GM21619 (cell line): ENCODE measurements at regions not wholly inside any gene's neighbourhood (a gene's known extent, or its start where the extent isn't known, plus 50 kb on each side); places are given as distances from the start of the nearest gene placed in this dataset.

Experiments used
- ATAC-seq: cut with Tn5 transposase; IDR thresholded peaks from one replicate; pipeline ENCODE4 v1.9.1; 2021; ENCODE audit not compliant: unreplicated experiment

GRCh38 chr2:217658806-217659205, 344.0 kb downstream of the TNS1 start:
- ATAC-seq = no peak

- ATAC-seq = no peak
Measured at GRCh38 chr2:217657252-217657651, 345.5 kb downstream of the TNS1 start.

- ATAC-seq = no peak
Measured at GRCh38 chr2:217656316-217656715, 346.5 kb downstream of the TNS1 start.

- no peak for ATAC-seq
Measured at GRCh38 chr2:217655651-217656050, 347.1 kb downstream of the TNS1 start.

DNA sequence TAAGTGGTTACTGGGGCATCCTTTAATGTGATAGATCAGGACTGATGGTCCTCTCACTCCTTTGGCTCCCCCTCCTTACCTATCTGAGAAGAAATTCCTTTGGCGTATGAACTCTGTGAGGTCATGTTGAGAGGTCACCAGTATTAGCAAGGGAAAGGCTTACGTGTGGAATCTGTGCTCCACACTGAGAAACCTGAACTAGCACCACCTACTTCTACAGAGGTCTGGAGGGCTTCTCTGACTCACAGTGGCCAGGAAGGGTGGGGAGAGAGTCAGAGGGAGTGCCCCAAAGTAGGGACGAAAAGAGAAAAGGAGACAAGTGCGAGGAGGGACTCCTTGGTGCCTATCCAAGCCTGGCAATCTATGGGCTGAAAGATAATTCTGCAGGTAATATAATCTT, 348.6 kb downstream of the TNS1 start:
- ATAC-seq = no peak

DNA sequence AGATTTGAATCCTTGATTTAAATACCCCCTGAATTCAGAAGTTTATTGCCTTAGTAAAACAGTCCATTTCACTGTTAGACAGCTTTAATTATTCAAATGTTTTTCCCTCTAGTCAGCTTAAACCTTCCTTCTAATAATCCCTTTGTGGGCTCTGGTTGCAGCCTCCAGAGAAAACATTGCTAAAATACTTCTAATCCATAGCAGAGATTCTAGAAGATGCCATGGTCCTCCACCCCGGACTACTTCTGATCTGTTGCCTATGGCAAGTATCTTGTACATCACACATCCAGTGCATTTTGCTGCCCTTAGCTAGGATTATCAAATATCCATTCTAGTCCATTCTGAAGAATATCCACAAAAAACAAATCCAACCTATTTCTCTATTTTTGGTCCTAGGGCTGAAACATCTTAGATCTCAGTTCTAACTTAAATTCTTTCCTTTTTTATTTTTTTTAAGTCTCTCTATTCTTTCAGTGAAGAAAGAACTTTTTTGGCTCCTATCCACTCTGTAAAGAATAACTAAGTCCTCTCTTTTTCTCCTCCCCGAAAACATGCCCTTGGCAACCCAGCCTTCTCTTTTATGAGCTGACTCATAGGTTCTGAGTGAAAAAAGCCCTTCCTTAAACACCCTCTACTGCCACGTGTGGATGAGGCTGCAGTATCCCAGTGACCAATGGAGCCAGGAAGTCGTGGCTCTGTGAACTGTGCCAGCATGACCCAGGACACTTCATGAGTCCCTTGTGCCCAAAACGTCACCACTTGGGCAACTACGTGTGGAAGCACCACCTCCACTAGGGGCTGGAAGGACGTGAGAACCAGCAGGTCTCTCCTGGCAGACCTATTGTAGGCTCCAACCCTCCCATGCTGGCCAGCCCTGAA, 349.8 kb downstream of the TNS1 start:
- ATAC-seq = no peak

- ATAC-seq = peak; percentile 80
Measured at GRCh38 chr2:217650716-217651360, 352.0 kb downstream of the TNS1 start.

DNA sequence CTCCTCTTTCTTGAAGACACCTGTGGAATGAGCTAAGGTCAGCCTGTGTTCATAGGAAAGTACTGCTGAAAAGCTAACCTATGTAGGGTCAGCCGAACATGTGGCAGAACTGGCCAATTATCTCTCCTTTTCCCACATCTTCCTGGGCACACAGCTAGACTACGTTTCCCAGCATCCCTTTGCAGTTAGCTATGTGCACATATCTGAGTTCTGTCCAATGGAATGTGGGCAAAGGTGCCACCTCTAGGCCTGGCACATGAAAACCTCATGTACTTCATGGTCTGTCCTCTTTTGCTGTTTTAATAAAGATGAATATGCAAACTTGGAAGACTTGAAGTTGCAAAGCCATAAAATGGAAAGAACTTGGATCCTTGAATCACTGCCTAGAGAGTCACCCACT, 352.6 kb downstream of the TNS1 start:
- ATAC-seq = no peak

DNA sequence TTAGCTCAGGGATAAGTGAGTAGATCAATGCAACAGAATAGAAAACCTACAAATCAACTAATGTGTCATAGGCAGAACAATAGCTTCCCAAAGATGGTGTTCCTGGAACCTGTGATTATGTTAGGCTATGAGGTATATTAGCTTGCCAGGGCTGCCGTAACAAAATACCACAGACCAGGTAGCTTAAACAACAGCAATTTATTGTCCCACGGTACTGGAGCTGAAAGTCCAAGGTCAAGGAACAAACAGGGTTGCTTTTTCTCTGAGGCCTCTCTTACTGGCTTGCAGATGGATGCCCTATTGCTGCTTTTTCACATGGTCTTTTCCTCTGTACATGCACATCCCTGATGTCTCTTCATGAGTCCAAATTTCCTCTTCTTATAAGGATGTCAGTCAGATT, 354.9 kb downstream of the TNS1 start:
- no peak for ATAC-seq

GRCh38 chr2:217647226-217647625, 355.6 kb downstream of the TNS1 start:
- ATAC-seq = no peak

DNA sequence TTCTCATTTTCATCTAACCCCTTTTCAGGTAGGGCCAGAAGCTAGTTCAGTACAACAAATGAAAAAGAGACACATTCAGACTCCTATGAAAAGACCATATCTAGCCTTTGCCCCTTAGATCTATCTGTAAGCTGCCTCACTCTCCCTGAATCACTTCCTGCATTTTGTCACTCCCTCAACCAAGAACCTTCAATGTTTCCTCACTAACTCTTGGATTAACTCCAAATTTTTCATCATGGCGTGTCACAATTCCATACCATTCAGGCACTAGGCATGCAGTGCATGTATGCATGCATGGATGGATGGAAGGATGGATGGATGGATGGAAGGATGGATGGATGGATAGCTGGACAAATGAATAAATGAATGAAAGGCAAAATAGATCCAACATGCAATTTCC, 356.9 kb downstream of the TNS1 start:
- ATAC-seq = no peak

GRCh38 chr2:217643789-217644301, 358.9 kb downstream of the TNS1 start:
- ATAC-seq = no peak

- no peak for ATAC-seq
Measured at GRCh38 chr2:217642944-217643343, 359.9 kb downstream of the TNS1 start.

DNA sequence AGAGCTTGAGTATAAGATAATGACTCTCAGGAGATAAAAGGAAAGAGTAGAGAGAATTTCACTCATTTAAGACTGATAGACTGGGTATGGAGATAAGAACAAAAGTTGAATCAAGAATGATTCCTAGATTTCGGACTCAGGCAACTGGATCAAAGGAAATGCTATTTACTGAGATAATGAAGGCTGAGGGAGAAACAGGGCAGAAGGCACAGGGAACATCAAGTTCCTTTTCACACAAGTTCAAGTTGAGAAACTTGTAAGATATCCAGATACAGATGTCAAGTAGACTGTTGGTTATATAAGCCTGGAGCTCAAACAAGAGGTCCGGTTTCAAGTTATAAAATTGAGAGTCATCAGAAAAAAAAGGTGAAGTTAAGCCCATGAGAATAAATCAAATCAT, 360.8 kb downstream of the TNS1 start:
- no peak for ATAC-seq

- no peak for ATAC-seq
Measured at GRCh38 chr2:217639481-217639880, 363.3 kb downstream of the TNS1 start.

DNA sequence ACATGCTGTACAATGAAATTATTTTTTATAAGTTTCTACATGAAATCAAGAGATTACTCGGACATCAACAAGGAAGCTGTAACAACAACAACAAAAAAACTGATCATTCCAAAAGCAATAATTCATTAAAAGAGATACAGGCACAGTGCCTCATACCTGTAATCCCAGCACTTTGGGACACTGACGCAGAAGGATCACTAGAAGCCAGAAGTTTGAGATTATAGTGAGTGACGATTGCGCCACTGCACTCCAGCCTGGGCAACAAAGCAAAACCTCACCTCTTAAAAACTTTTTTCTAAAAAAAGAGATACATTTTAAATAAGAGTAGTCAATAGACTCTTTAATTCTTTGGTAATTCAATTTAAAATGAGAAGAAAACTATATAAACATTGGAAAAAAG, 364.3 kb downstream of the TNS1 start:
- no peak for ATAC-seq

GRCh38 chr2:217638031-217638430, 364.8 kb downstream of the TNS1 start:
- ATAC-seq = no peak

DNA sequence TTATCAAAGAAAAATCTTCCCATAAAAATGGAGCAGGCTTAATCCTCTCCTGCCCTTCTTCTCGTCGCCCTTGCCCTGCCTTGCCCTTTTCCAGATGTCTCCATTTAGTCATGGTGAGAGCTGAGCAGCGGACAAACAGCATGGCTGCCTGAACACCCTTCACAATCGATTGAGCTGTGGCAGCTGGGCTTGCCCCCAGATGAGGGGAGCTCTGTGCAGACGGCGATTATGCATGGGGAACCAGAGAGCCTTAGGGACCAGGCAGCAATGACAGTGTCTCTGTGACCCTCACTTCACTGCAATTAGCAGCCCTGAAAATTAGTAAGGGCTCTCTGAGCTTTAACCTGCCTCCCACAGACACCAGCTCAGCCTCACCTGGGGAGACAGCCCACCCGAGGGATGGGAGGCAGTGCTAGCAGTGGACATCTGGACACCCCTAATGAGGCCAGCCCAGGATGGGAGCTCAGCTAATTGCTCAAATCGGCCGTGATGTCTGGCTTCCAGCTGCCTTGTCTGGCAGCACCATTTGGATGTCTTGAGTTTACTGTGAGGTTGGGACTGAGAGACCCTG, 365.7 kb downstream of the TNS1 start:
- ATAC-seq = no peak

GRCh38 chr2:217636578-217636977, 366.2 kb downstream of the TNS1 start:
- no peak for ATAC-seq

- ATAC-seq = no peak
Measured at GRCh38 chr2:217634871-217635270, 367.9 kb downstream of the TNS1 start.

DNA sequence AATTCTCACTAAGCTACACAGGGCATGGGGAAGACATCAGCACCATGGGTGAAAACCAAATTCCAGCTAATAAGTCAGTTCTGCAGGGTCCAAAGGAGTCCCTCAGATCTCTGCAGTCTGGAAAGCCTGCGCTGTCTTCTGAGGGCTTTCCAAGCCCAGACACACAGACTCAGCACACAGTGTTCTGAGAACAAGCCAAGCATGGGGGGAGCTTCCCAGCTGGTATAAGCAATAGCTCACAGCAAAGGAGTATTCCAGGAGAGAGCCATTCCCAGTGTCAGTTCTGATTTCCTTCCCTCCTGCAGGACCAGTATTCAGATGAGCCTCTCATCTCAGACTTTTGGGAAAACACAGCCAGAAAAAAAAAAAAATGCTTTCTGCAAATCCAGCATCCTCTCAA, 370.8 kb downstream of the TNS1 start:
- ATAC-seq = no peak

DNA sequence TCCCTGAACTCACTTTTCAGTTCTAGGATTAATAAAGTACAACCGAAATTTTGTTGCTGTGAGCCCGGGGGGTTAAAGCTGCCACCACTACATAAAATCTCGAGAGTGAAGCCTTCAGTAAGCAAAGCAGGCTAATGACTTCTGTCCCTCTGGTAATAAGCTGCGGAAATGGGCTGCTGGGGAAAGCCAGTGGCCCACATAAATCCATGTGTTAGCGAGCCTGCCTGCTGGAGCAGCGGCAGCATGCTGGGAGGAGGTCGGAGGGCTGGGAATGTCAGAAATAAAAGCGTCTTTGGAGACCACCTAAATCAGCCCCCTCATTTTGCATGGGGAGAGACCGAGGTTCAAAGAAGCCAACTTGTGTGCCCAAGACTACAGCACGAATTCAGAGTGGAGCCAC, 371.7 kb downstream of the TNS1 start:
- no peak for ATAC-seq
